GM10266 (cell line): ENCODE measurements at regions not wholly inside any gene's neighbourhood (a gene's known extent, or its start where the extent isn't known, plus 50 kb on each side); places are given as distances from the start of the nearest gene placed in this dataset.

ENCODE experiments used
- DNase-seq: peaks from one replicate; pipeline ENCODE4 v3.0.0; 2012; ENCODE audit errors: extremely low spot score
- TF ChIP-seq, protein P1 (sequence below): IDR thresholded peaks from 2 replicates; pipeline ENCODE4 v1.5.1; 2012; ENCODE audit warnings: mild to moderate bottlenecking, low read depth; ENCODE audit not compliant: control insufficient read depth, insufficient read depth; ENCODE audit errors: missing control alignments

DNA sequence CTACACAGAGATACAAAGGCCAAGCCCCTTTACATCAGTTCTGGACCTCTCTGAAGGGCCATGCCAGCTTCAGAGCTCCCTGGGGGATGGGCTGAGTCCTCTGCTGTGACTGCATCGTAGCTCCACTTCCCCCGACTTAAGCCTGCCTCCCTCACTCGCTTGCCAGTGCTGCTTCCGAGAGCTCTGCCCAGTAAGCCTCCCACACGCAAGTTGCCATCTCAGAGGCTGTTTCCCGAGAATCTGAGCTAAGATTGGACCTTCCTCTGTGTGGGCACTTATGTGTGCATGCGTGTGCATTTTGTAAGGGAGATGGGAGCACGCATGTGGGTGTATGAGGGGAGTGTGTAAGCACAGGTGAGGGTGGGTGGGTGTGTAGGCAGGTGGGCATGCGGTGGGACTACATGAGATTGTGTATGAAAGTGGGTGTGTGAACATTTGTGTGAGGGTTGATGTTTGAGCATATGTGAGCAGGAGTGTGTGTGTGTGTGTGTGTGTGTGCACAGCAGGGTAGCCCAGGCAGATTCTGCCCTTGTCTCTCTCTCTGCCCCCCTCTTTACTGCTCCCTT is 163.0 kb upstream of the SYT13 start:
- TF ChIP-seq, protein P1, sequence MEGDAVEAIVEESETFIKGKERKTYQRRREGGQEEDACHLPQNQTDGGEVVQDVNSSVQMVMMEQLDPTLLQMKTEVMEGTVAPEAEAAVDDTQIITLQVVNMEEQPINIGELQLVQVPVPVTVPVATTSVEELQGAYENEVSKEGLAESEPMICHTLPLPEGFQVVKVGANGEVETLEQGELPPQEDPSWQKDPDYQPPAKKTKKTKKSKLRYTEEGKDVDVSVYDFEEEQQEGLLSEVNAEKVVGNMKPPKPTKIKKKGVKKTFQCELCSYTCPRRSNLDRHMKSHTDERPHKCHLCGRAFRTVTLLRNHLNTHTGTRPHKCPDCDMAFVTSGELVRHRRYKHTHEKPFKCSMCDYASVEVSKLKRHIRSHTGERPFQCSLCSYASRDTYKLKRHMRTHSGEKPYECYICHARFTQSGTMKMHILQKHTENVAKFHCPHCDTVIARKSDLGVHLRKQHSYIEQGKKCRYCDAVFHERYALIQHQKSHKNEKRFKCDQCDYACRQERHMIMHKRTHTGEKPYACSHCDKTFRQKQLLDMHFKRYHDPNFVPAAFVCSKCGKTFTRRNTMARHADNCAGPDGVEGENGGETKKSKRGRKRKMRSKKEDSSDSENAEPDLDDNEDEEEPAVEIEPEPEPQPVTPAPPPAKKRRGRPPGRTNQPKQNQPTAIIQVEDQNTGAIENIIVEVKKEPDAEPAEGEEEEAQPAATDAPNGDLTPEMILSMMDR, result no peak
- no peak for DNase-seq

DNA sequence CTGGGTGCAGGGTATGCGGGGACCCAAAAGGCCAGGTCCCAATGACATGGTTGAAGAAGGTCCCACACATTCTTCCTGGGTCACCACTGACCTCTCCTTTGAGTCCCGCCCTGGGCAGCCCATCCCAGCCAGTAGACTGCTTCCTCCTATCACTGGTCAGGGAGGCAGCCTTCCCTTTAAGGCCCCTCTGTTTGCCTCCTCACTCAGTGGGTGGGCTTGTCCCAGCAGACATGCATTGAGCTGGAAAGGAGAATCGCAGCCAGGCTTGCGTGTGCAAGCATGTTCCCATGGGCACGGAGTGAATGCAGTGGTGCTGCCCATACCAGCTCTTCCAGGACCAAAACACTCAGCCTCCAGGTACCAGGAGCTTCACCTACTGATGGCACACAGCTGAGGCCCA is 162.4 kb upstream of the SYT13 start:
- no peak for DNase-seq
- TF ChIP-seq, protein P1, result no peak

DNA sequence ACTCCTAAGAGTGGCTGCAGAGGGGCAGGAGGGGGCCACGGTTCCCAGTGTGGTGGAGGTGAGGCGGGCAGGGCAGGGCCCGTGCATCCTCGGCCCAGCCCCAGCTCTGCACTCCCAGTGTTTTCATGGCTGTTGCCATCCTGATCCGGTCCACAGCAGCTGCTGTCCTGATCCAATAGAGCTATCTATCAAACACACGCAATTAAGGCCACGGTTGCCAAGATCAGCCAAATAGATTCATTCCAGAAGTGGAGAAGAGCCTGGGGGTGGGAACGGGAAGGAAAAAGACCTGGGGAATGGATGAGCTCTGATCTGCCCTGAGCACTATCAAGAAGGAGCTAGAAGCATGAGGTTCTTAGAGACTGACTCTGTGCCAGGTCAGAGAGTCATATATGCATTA is 160.9 kb upstream of the SYT13 start:
- TF ChIP-seq, protein P1, result no peak
- DNase-seq, result no peak

DNA sequence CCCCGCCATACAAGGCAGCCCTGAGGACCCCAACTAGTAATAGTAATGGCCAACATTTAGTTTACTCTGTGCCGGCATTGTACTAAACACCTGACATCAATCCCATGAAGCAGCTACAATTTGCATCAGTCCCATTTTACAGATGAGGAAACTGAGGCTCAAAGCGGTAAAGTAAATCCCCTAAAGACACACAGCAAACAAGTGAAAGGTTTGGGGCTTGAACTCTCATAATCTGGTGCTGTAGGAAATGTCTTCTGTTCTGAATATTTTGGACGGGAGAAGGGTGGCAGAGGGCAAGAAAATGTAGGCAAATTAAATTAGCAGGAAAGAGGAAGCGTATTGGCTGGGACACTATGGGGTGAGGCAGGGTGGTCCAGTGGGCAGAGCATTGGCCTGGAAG is 160.3 kb upstream of the SYT13 start:
- TF ChIP-seq, protein P1, result no peak
- no peak for DNase-seq

DNA sequence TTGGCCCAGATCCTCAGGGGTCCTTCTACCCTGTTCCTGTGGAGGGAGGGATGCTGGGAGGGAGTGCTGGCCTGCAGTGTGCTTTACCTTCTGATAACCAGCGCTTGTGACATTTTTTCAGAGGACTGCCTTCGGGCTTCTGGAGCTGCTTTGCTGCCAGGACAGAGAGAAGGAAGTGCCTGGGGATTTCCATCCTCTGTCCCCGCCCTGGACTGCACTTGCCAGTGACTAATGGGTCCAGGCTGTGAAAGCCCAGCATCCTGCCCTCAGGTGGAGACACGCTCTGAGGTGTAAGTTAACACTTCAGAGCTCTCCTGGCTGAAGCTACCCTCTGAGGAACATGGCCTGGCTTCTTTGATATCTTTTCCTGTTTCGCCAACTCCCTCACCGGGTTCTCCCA is 158.7 kb upstream of the SYT13 start:
- DNase-seq, result no peak
- TF ChIP-seq, protein P1, result no peak

DNA sequence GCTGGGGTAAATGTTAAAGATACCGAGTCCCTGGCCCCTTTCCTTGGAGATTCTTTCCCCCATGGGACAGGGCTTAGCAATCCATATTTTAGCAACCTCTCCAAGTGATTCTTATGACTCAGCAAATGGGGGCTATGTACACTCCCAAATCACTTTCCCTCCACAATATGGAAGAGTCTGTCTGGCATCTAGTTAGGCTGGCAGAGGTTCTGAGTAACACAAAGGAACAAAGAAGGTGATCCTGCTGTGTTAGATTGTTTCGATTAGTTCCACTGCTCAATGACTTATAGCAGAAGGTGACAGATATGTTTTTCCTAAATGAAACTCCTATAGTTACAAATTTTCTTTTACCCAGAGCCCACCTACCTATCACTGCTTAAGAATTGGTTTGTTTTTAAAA is 154.0 kb upstream of the SYT13 start:
- DNase-seq, result no peak
- TF ChIP-seq, protein P1, result no peak

DNA sequence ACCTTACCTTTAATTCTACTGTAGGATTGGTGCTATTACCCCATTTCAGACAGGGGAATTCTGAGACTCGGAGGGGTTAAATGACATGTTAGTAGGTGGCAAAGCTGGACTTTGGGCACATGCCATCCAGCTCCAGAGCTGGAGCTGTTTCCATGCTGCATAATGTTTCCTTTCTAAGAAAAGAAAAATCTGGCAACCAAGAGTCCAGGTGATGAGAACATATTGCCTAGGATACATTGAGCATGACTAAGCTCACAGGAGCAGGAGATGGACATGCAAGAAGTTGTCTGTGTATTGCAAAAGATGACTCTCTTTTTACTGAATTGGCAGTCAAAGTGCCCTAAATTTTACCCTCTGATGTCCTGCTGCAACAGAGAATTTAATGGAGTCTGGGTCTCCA is 150.8 kb upstream of the SYT13 start:
- no peak for DNase-seq
- TF ChIP-seq, protein P1, result no peak

DNA sequence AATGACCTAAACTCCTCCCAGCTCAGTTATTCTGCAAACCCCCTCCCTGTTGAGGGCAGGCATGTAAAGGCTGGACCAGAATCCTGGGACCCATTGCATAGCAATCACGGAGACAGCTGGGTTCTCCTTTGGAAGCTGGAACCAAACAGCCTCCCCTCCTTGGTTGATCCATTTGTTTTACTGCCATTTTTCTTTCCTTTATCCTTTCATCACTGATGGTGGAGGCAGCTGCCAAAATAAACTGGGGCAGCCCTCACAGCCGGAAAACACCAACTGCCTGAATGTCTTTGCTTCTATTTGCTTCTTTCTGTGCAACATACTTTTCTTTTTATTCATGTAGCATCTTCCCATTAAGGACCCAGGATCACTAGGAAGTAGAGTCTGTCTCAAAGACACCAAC is 150.0 kb upstream of the SYT13 start:
- TF ChIP-seq, protein P1, result no peak
- no peak for DNase-seq
